GM19468 (cell line): ENCODE measurements at regions not wholly inside any gene's neighbourhood (a gene's known extent, or its start where the extent isn't known, plus 50 kb on each side); places are given as distances from the start of the nearest gene placed in this dataset.
"Not testable (repeated sequence)": the region's sequence is repeated elsewhere in the genome, so short reads cannot be mapped to it uniquely, and the experiment has no call there.

Experiments
- ATAC-seq: cut with Tn5 transposase; IDR thresholded peaks from one replicate; pipeline ENCODE4 v1.9.1; 2021; ENCODE audit warnings: mild to moderate bottlenecking, moderate library complexity, moderate number of reproducible peaks; ENCODE audit not compliant: unreplicated experiment; ENCODE audit errors: extremely low read depth

DNA sequence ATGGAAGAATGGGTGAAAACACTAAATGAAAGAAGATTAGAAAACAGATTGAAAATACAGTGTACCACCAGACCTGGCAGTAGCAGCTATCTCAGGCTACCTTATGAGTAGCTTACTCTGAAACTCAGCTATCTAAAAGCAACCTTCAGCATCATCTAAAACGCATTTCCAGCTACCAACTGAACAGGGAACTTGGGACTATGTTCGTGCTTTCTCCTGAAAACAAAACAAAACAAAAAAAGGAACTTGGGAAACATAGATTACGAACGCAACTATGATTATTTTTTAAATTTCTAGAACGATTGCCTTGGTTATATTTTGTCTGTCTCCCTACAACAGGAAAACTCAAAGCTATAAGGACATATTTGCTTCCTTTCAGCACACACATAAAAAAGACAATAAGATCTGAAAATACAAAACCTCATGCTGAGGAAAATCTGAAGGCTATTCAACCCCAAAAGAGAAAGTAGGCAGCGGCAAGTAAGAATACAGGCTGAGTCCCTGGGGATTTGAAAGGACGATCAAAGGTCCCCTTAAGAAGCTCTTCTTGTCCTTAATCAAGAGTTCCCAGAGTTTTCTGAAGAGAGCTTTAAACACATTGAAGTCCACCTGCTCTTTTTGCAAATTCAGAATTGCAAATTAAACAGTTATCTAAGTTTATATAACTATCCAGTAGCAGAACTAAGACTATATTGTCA is 53.4 kb downstream of the OR2K2 start:
- ATAC-seq: no peak

DNA sequence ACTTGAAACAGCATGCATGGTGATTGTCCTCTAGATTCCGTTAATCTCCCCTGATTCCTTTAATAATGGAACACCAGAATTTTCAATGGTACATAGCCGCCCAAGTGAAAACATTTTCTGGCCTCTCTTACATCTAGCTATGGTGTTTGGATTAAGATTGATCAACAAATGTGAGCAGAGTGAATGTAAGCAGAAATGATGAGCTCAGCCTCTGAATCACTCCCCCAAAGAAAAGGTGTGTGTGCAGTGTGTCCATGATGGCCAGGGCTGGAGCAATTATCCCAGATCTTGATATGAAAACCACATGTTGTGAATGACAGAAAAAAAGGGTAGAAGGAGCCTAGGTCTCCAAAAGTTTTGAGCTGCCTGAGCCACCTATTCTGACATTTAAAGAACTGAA is 55.3 kb downstream of the OR2K2 start:
- ATAC-seq: no peak

DNA sequence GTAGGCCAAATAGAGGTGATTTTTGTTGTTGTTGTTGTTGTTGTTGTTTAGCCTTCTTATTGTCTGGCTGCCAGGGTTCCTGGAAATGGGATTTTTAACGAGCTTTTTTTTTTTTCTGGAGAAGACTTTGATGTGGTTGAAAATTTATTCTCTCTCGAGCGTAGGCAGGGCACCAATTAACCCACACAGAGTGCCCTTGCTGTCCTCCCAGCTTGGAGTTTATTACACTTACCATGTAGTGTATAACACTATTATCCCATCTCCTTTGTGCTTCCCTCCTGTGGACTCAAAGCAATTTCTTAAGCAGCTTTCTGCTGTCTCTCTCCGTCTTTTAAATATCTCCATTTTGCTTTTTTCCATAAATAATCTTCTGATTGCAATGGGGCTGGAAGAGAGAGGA is 57.4 kb downstream of the OR2K2 start:
- no peak for ATAC-seq

GRCh38 chr9:111271481-111272080 is 58.4 kb downstream of the OR2K2 start:
- ATAC-seq: no peak

DNA sequence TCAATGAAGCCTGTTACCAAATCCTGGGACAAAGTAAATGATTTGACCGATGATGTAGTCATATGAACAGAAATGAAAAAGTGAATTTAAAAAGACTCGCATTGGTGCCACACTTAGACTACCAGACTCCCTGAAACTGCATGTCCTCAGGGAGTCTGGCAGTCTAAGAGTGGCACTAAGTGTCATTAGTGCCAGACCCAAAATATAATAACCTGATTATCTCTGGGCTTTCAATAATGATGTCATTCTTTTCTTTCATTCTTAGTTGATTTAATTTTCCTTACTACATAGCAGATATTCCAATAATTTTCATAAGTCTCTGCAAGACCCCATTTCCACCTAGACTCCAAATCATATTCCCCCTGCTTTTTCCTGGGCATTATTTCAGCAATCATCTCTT is 59.0 kb downstream of the OR2K2 start:
- no peak for ATAC-seq

DNA sequence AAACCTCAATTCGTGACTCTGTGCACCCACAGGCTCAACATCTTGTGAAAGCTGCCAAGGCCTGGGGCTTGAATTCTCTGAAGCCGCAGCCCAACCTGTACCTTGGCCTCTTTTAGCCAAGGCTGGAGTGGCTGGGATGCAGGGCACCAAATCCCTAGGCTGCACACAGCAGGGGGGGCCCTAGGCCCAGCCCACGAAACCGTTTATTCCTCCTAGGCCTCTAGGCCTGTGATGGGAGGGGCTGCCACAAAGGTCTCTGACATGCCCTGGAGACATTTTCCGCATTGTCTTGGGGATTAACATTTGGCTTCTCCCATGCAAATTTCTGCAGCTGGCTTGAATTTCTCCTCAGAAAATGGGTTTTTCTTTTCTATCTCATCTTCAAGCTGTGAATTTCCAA is 64.0 kb downstream of the OR2K2 start:
- not testable (repeated sequence) for ATAC-seq

DNA sequence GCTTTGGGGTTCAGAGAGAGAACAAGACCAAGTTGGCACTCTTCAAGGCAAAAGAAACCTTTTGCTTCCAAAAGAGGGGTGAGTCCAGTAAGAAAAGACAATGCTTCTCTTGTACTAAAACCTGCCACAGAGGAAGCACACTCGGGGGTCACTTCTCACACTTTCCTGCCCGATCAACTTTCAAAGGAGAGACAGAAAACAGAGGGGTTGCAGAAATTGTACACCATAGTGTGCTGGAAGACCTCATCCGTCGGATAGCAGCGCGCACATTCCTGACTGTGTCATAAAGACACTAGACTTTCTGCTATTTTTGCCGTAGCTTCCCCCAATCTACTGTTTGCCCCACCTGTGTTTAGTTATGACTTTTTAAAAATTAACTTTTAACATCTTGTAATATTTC is 66.9 kb downstream of the OR2K2 start:
- no peak for ATAC-seq

- ATAC-seq: no peak
These were observed 71.2 kb downstream of the OR2K2 start for GRCh38 chr9:111258875-111259271.

DNA sequence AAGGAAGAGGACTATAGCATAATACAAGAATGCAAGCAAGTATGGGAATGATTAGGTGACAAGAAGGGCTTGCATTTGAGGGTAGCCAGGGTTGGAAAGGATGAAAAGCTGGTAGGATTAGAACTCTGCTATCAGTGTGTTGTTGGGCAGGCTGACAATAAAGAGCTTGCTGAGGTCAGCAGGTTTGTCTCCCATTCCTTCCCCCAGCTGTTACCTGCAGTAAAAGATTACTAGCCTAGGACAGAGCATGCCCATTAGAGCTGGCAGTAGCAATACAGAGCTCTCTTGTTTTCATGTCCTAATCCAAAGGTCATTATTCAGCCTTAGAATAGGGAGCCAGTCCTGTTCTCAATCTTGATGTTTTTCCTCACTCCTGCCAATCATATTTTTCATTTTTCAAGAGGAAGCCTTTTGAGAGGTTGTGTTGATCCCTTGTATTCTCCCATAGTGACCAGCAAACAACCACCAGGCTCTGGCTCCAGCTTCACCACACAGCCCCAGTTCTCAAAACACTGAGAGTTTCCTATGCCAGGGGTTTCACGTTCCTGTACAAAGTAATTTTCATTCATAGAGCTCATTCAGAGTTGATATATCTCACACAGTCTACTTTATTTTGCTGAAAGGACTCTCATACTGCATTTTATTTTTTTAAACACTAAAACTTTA is 71.7 kb downstream of the OR2K2 start:
- ATAC-seq: no peak

DNA sequence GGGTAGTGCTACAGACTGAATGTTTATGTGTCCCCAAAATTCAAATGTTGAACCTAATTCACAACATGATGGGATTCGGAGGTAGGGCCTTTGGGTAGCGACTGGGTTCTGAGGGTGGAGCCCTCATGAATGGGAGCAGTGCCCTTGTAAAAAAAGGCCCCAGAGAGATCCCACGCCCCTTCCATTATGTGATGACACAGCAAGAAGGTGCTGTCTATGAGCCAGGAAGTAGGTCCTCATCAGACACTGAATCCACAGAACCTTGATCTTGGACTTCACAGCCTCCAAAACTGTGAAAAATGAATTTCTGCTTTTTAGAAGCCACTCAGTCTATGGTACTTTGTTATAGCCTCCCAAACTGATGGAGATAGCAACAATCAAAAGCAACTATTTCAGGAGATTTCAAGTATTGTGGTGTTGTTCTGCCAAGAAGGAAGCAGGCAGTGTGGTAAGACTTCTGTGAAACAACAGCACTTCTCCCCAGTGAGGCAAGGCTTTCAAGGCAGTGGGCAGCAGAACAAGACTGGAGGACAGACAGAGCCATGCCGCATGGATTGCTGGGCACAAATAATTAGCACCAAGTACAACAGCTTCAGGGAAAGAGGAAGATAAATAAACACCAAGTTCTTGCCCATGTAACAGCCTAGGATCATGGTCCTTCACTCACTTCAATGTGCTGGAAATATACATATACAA is 76.1 kb downstream of the OR2K2 start:
- ATAC-seq: no peak

DNA sequence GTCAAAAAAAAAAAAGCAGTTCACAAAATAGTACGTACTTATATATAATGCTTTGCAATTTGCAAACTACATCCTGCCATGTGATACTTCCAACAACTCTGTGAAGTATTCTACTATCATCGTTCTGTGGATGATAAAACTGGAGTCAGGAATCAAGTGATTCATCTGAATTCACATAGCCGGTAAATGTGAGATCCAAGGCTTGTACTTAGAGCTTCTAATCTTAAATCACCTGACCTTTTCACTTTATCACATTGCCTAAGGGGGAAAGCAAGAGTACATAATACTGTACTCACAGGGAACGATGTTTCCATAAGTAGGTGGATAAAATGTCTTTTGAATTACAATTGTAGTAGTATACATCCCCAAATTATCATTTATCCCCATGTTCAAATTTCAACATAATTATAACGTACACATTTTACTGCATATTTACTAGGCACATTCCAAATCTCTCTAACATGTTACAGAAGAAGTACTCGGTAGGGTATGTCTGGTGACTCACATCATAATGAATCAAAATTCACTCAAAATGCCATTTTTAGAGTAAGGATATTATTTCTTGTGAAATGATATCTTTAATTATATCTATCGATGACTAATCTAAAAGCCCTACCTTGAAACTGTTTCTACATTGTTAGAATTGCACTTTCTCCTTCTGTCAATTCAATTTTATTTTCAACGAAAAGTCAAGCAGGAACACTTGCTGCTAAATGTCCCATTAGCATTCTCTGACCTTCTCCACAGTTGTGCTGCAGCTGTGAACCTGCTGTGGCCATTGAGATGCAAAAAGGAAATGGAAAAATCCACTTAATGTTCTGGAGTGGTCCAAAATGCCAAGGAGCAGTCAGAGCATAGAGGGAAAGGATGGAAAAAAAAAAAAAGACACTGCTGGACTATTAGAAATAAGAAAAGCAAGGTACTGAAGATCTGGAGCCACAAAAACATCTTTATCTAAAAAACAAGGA is 78.9 kb downstream of the OR2K2 start:
- no peak for ATAC-seq

- ATAC-seq: no peak
These were observed 92.6 kb downstream of the OR2K2 start for GRCh38 chr9:111237447-111237846.

DNA sequence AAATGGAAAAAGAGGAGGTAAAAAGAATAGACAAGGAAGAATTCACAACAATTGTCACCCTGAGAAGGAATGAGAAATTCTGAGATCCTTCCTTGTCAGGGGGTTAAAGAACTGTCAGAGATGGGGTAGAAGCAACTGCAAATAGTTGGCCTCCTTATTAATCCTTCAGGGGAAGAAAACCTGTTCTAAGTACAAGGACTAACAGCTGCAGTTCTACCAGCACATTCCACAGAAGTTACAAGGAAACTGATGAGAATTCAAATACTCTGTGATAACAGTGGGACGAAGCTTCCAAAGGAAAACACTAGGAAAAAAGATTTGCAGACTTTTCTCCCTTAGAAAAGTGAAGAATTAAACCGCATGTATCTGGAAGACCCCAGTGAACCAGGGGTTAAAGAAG is 93.7 kb downstream of the OR2K2 start:
- ATAC-seq: no peak

- no peak for ATAC-seq
These were observed 96.1 kb downstream of the OR2K2 start for GRCh38 chr9:111233963-111234362.

DNA sequence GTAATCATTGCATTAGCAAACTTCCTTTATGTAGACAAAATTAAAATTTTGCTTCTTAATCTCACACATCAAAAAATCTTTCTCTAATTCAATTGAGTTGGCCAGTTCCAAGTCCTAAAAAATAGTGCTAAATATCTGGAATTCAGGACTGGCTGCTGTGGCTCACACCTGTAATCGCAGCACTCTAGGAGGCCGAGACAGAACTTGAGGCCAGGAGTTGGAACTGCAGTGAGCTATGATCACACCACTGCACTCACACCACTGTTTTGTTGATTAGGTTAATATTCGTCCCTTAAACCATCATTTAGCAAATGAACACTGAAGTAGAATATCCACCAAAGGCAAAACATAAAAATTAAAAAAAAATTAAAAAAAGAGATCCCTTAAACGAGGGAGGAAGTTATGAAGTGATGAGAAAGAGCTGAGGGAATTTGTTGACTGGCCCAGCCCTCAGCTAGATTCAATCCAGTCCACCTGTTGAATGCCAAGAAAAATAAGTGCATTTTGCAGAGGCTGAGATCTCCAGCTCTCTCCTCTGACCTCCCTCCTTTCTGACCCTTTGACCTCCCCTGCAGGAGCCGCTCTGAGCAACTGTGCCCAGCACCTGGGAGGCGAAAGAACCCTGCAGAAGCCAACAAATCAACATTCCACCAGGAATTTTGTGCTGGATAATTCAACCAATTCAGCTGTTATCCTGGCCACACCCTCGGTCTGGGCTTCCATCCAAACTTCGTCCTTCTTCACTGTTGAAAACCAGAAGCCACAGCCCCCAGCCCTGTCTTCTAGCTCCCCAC is 96.8 kb downstream of the OR2K2 start:
- no peak for ATAC-seq

DNA sequence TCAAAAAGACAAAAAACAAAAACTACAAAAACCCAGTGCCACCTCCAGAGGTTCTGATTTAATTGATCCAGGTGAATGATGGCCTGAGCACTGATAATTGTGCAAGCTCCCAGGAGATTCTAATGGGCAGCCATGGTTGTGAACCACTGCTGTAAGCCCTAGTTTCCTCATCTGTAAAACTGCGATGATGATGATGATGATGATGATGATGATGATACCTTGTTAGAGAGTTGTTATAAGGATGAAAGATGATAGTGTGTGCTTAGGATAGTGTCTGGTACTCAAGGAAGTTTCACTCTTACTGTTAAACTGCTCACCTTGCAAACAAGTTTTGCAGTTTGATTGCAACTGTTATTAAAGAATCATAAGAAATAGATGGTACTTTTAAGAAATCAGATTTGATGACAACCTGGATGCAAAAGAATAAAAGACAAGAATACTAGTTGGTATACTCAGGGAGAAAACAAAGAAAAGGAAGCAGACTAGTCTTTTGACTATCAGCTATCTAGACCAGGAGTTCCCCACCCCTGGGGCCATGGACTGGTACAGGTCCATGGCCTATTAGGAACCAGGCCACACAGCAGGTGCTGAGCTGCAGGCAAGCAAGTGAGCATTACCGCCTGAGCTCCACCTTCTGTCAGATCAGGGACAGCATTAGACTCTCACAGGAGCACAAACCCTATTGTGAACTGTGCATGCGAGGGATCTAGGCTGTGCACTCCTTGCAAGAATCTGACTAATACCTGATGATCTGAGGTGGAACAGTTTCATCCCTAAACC is 98.0 kb downstream of the OR2K2 start:
- ATAC-seq: no peak

DNA sequence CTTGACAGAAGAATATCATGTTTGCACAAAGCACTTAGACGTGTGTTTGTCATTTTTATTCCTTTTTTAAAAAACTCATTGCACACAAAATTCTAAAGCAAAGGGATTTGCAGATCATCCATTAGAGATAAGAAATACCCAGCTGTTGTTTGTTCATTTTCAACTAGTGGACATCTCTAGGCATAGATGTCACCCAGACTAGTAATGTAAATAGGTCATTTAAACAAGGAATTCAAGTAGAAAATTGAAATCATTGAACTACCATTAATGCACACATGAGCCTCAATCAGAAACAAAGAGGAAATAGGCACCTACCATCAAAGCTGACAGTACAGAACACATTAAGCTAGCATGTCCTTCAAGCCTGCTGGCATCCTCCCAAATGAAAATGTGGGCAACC is 107.3 kb downstream of the OR2K2 start:
- no peak for ATAC-seq

GRCh38 chr9:111212874-111213273 is 117.2 kb downstream of the OR2K2 start:
- no peak for ATAC-seq
